Keratinocyte (primary cell): ENCODE measurements at regions not wholly inside any gene's neighbourhood (a gene's known extent, or its start where the extent isn't known, plus 50 kb on each side); places are given as distances from the start of the nearest gene placed in this dataset.

Experiments used
- DNase-seq: peaks from one replicate; pipeline ENCODE4 v3.0.0-alpha.2; 2011; ENCODE audit warnings: low read depth, missing footprints, low spot score
- FAIRE-seq: peaks from 2 replicates; lab custom pipeline; 2011; peaks lifted over from hg19 to GRCh38; lab: Jason Lieb, UNC
- H2AFZ ChIP-seq: 2 replicates; pipeline ENCODE4 v1.6.0; 2012; ENCODE audit warnings: low read length, control low read depth, inconsistent platforms; ENCODE audit not compliant: control insufficient read depth
- H3K27ac ChIP-seq: 2 replicates; pipeline ENCODE4 v1.5.1; 2011; ENCODE audit warnings: low read length; ENCODE audit not compliant: control insufficient read depth, insufficient read depth
- H3K27me3 ChIP-seq: 3 replicates; pipeline ENCODE4 v1.6.0; 2011; ENCODE audit warnings: low read length; ENCODE audit not compliant: control insufficient read depth, insufficient read depth; ENCODE audit errors: extremely low read depth
- H3K36me3 ChIP-seq, 2 experiments: 2 replicates in 1 of 2; 3 replicates in 1 of 2; pipeline ENCODE4 v1.5.1; 2011; ENCODE audit warnings: low read length in 2 of 2, mild to moderate bottlenecking in 1 of 2; ENCODE audit not compliant: control insufficient read depth in 2 of 2, insufficient read depth in 2 of 2; ENCODE audit errors: extremely low read depth in 1 of 2
- H3K4me1 ChIP-seq: 3 replicates; pipeline ENCODE4 v1.5.1; 2011; ENCODE audit warnings: low read length; ENCODE audit not compliant: control insufficient read depth, insufficient read depth; ENCODE audit errors: extremely low read depth
- H3K4me2 ChIP-seq: 3 replicates; pipeline ENCODE4 v1.6.0; 2011; ENCODE audit warnings: low read depth, low read length; ENCODE audit not compliant: control insufficient read depth, insufficient read depth; ENCODE audit errors: extremely low read depth
- H3K4me3 ChIP-seq, 3 experiments: fragments of 200-600 bp in 1 of 3; sonication (generic) in 1 of 3; 2 replicates in 2 of 3; 3 replicates in 1 of 3; pipeline ENCODE4 v1.5.1; 2011 to 2016; ENCODE audit warnings: low read length in 3 of 3, mild to moderate bottlenecking in 3 of 3, control low read depth in 2 of 3, inconsistent platforms in 1 of 3, low read depth in 1 of 3, mixed read lengths in 1 of 3, mixed run types in 1 of 3, moderate library complexity in 1 of 3; ENCODE audit not compliant: control insufficient read depth in 2 of 3, insufficient read depth in 2 of 3; ENCODE audit errors: extremely low read depth in 1 of 3
- H3K79me2 ChIP-seq: 2 replicates; pipeline ENCODE4 v1.6.0; 2012; ENCODE audit warnings: low read length; ENCODE audit not compliant: control insufficient read depth, insufficient read depth
- H3K9ac ChIP-seq: 3 replicates; pipeline ENCODE4 v1.6.0; 2011; ENCODE audit warnings: low read length; ENCODE audit not compliant: control insufficient read depth, insufficient read depth; ENCODE audit errors: extremely low read depth
- H3K9me1 ChIP-seq: 3 replicates; pipeline ENCODE4 v1.6.0; 2011; ENCODE audit warnings: low read length; ENCODE audit not compliant: control insufficient read depth, insufficient read depth; ENCODE audit errors: extremely low read depth
- H3K9me3 ChIP-seq: 2 replicates; pipeline ENCODE4 v1.5.1; 2012; ENCODE audit warnings: low read depth, low read length; ENCODE audit not compliant: control insufficient read depth
- H4K20me1 ChIP-seq: 3 replicates; pipeline ENCODE4 v1.6.0; 2011; ENCODE audit warnings: low read length; ENCODE audit not compliant: control insufficient read depth, insufficient read depth; ENCODE audit errors: extremely low read depth
- CTCF ChIP-seq, 3 experiments: IDR thresholded peaks in 1 of 3; conservative IDR thresholded peaks in 1 of 3; optimal IDR thresholded peaks in 1 of 3; 2 replicates in 2 of 3; 3 replicates in 1 of 3; pipeline versions ENCODE3 to v1.5.1; 2011; ENCODE audit warnings: low read length in 3 of 3, mild to moderate bottlenecking in 3 of 3, moderate library complexity in 2 of 3, control low read depth in 1 of 3, inconsistent platforms in 1 of 3; ENCODE audit not compliant: insufficient read depth in 2 of 3; ENCODE audit errors: extremely low read depth in 1 of 3
- EZH2 ChIP-seq: IDR thresholded peaks from one replicate; pipeline ENCODE4 v1.6.1; 2012; ENCODE audit warnings: inconsistent platforms, mild to moderate bottlenecking, low read length, moderate library complexity
- dilution Hi-C: fragments of 300-500 bp; cut with MboI; formaldehyde crosslinking; loops from one replicate; pipeline ENCODE4 v1.7.0; 2020; ENCODE audit warnings: low sequenced_read_pairs; ENCODE audit not compliant: extremely low pct_ligation_motif_present

- no peaks in the 10 kb centered on the region for H3K4me1 ChIP-seq
- no peaks in the 10 kb centered on the region for H3K27me3 ChIP-seq
- no peak for DNase-seq
- FAIRE-seq: no peak
- H3K9me1 ChIP-seq: no peaks in the 10 kb centered on the region
- H3K4me2 ChIP-seq: no peak overlapping the region
- no peak overlapping the region for H3K27ac ChIP-seq
- no peaks in the 10 kb centered on the region for H3K36me3 ChIP-seq
- H3K4me3 ChIP-seq: no peak overlapping the region
- TF ChIP-seq EZH2 (no peak), CTCF (optimal IDR thresholded peaks at IDR 0.05 in 1 of 3, IDR thresholded peaks at IDR 0.05 in 1 of 3, conservative IDR thresholded peaks at IDR 0.05 in 1 of 3; ENCODE audit: extremely low read depth in 1 of 3, insufficient read depth in 2 of 3, low read length in 3 of 3) (no peak)
- H3K9me3 ChIP-seq: no peaks in the 10 kb centered on the region
- H3K79me2 ChIP-seq: no peaks in the 10 kb centered on the region
- H3K9ac ChIP-seq: no peak overlapping the region
- H4K20me1 ChIP-seq: no peaks in the 10 kb centered on the region
- no peak overlapping the region for H2AFZ ChIP-seq
- dilution Hi-C loops: no loop called here
Observed at GRCh38 chr18:27278131-27278530, 93.0 kb upstream of the CHST9 start.

- no peak for DNase-seq
- no peaks in the 10 kb centered on the region for H3K36me3 ChIP-seq
- no peak overlapping the region for H3K27ac ChIP-seq
- no peak overlapping the region for H2AFZ ChIP-seq
- no peak overlapping the region for H3K4me2 ChIP-seq
- H3K4me1 ChIP-seq: no peaks in the 10 kb centered on the region
- FAIRE-seq: no peak
- no peaks in the 10 kb centered on the region for H3K9me3 ChIP-seq
- H3K4me3 ChIP-seq: no peak overlapping the region
- no peaks in the 10 kb centered on the region for H4K20me1 ChIP-seq
- no peak for TF ChIP-seq EZH2
- no peak for TF ChIP-seq CTCF (optimal IDR thresholded peaks at IDR 0.05 in 1 of 3, IDR thresholded peaks at IDR 0.05 in 1 of 3, conservative IDR thresholded peaks at IDR 0.05 in 1 of 3; ENCODE audit: extremely low read depth in 1 of 3, insufficient read depth in 2 of 3, low read length in 3 of 3)
- no peaks in the 10 kb centered on the region for H3K27me3 ChIP-seq
- no peaks in the 10 kb centered on the region for H3K9me1 ChIP-seq
- no peaks in the 10 kb centered on the region for H3K79me2 ChIP-seq
- dilution Hi-C loops: no loop called here
- H3K9ac ChIP-seq: no peak overlapping the region
Observed at GRCh38 chr18:27277554-27277953, 92.4 kb upstream of the CHST9 start.
